Cerebellar nuclear complex (tissue), 1 donor: ENCODE measurements at regions not wholly inside any gene's neighbourhood (a gene's known extent, or its start where the extent isn't known, plus 50 kb on each side); places are given as distances from the start of the nearest gene placed in this dataset.
"Not testable (repeated sequence)": the region's sequence is repeated elsewhere in the genome, so short reads cannot be mapped to it uniquely, and the experiment has no call there.

ENCODE experiments used
- DNase-seq, 2 experiments: peaks; one replicate each; lab custom pipeline; 2025; lab: John Stamatoyannopoulos, UW

DNA sequence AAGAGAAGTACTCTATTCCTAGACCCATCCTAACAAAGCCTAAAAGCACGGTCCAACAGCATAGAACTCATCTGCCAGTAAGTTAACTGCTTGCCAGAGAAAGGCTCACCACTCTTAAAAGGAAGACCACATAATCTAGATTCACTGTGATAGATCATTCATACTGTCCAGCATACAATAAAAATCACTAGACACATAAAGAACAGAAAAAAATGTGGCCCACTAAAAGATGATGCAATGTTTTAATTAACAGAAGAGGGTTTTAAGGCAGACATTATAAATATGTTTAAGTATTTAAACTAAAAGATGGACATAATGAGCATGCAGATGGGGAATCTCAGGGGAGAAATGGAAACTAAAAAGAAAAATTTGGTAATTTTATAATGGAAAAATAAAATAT lies 157.5 kb upstream of the CDH4 start:
- DNase-seq = no peak

DNA sequence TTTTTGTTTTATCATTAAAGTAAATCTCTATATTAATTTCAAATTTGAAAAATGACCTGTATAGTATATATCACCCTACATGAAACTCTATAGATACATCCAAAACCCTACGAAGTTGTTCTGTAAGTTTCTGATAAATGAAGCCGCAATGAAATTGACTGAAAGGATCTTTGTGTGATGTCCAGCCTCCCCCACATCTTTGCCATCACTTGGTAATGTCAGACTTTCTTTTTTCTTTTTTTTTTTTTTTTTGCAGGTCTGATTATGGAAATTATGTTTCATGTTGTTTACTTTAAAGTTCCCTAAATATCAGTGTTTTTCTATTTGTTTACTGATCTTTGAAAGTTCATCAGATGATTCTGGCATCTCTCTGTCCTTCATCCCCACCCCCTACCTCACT lies 155.6 kb upstream of the CDH4 start:
- no peak for DNase-seq

DNA sequence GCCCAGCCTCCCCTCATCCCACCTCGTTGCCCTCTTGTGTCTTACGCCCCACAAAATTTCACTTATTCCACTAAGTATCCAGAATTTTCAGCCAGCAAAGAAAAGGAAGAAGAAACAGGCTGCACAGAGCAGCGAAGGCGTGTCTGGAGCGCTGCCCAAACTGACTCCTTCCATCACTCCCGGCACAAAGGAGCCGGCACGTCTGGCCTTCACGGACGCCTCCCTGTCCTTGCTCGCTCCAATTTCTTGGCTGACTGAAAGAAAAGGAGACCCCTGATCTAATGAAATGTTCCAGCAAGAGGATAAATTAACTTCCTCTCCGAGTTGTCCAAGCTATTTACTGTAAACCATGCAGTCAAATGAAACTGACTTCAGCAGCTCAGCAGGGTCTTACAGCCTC lies 152.3 kb upstream of the CDH4 start:
- DNase-seq = no peak

DNA sequence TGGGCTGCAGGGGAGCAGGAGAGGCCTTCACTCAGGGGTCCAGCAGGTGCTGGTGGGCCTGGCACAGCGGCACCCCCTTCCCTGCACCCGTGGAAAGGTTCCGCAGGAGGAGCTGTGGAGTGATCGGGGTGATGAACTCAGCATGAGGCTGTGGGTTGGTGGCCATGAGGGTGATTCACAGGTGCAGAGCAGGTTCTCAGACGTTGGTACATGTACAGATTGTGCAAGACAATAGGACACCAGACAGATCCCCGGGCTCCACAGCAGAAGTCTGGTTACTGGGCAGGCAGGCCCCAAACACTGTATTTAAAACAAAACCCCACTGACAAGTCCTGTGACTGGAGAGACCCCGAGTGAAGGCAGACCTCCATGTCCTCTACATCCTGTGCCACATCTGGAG lies 151.6 kb upstream of the CDH4 start:
- DNase-seq = no peak

DNA sequence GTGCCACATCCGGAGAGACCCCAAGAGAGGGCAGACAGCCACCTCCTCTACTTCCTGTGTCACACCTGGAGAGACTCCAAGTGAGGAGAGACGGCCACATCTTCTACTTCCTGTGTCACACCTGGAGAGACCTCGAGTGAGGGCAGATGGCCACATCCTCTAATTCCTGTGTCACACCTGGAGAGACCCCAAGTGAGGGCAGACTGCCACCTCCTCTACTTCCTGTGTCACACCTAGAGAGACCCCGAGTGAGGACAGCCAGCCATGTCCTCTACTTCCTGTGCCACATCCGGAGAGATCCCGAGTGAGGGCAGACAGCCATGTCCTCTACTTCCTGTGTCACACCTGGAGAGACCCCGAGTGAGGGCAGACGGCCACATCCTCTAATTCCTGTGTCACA lies 150.7 kb upstream of the CDH4 start:
- DNase-seq = not testable (repeated sequence)

DNA sequence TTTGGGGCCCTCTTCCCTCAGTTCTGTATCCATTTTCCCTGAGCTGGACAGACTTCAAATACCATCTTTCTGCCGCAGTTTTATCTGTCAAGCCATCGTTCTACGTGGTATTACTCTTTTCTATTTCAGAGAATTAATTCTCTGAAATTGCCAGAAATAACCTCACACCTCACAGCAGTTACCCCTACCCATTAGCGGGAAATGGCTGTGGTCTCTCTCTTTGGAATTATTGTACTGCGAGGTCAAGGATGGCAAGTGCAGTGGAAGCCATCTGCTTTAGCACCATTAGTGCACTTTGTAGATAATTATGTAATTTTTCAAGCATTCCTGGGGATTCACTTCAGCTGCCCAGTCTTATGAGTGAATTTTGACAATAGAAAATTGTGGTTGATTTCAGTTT lies 147.8 kb upstream of the CDH4 start:
- DNase-seq = no peak

DNA sequence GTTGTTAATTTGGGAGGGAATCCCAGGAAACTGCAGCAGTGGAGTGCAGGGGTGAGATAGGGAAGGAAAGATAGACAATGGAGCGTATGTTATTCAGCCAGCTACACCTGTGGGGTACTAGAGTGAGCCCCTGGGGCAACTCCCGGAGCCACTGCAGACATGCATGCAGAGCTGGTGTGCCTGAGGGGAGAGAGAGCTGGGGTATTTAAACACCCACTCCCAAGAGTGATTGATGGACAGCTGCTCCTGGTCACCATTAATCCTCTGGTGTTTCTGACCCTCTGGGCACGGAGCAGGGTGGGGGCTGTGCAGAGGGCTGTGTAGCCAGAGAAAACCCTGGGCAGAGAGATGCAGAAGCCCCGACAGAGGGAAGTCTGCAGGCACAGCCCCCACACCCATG lies 146.7 kb upstream of the CDH4 start:
- DNase-seq = no peak

DNA sequence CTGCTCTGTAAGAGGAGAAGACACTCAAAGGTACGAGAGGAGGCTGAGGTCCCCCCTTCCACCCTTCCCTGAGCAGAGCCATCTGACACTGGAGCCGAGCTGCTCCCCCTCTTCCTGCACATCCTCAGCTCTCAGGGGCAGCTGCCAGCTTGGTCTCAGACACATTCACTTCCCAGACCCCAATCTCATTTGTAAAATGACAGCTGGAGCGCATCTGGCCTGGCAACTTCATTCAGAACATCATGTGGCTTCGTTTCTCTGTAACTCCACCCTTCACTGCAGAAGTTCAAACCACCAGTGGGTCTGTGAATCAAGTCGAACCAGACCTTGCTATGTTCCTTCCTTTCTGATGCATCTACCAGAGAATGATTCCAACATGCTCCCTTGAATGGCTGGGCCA lies 145.6 kb upstream of the CDH4 start:
- no peak for DNase-seq

DNA sequence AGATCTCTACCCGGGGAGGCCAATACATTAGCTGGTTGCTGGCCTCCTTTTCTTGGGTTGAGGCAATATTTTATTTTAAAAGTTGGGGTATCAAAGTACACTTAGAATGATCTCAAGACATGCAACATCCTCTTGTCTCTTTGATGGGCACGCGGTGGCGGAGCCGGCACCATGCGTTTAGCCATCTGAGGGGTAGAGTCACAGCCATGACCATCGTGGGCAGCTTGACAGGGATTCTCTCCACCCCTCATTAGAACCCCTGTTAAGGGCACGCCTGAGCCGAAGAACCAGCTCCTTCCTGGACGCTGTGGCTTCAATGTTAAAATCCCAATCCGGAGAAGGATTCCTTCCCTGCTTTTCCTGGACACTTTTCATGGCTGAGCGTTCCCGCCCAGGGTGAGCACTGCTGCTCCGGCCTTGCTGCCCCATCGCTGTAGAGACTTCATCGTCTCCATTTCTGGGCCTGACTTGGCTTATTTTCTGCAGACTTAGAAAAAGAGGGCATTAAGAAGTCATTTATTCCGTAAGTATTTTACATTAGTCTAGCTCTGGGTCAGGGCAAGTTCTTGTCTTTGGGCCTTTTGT lies 142.7 kb upstream of the CDH4 start:
- no peak for DNase-seq

DNA sequence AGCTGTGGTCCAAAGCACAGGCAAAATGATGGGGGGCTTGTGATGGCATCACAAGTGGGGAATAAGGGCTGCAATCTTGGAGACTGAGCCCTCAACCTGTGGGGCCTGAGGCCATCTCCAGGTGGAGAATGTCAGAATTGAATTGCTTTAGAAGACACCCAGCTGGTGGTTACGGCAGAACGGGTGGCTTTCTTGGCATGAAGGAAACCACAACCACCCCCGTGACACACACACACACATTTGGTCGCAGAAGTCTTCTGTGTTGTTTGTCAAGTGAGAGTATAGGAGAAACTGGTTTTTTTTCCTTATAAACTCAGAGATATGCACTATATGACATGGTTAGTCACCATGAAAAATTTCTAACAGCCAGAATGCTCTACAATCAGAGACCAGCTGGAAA lies 139.5 kb upstream of the CDH4 start:
- DNase-seq = no peak

DNA sequence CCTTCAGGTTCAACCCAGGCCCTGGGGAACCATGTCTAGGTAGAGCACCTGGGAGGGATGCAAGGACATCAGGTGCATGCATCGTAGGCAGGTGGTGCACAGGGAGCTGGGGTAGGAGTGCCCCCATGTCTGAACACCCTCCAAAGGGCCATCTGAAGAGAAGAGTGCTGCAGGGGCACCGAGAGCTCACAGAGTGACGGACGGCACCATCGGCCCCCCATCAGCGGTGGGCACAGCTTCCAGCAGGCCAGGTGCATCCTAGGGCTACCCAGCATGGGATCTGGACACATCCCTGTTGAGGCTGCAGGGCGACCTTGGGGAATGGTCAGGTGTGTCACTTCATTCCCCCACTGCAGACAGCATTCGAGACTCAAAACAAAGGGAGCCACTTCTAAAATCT lies 138.3 kb upstream of the CDH4 start:
- no peak for DNase-seq

DNA sequence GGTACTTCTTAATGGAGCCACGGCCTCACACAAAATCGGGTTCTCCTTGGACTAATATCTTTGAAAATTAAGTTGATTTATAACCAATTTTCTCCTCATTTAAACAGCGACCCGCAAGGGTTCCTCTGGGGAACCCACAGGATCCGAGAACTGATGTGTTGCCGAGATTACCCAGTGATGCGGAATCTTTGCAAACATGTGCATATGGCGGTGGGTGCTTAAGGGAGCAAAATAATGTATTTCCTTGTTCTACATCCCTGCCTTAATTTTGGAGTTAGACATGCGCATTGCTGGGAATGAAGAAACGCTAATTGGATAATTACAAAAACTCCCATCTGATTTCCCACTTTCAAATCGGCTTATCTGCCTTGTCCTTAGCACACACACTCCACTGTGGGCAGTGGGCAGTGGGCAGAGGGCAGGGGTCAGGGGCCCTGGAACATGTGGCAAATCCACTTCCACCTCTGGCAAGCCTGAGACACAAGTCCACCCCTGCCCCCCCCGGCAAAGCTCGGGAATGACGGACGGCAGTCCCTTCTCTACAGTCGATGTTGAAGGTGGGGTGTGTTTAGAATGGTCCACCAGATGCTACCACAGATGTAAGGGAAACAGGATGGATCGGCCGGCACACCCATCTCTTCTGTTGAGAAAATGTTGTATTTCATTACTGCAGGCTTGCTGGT lies 137.4 kb upstream of the CDH4 start:
- DNase-seq = no peak

DNA sequence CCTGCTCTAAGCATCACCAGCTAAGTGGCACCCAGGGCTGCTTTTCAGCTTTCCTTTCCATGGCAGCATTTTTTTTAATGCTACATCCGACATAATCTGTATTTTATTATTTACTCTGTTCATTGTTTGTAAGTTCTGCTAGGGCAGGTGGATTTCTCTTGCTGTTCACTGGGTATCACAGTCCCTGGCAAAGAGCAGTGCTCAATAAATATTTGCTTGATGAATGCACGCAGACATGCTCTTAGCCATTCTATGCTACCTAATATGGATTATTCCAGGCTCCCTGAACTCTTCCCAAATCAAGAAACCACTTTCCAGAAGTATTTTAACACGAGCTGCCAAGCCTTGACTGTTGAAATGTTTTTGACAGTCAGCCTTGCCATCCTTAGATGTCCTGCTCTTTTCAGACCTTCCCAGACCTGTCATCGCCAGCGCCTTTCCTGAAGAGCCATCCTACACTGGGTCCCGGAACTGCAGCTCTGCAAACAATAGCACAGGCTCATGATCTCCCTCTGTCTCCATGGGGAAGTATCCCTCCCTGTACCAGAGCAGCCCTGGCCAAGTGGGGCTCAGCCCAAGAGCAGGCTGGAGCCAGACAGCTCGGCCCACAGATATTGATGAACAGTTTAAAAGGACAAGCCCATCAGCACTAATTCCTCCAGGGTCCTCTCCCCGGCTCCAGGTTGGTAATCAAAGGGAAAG lies 136.5 kb upstream of the CDH4 start:
- no peak for DNase-seq

DNA sequence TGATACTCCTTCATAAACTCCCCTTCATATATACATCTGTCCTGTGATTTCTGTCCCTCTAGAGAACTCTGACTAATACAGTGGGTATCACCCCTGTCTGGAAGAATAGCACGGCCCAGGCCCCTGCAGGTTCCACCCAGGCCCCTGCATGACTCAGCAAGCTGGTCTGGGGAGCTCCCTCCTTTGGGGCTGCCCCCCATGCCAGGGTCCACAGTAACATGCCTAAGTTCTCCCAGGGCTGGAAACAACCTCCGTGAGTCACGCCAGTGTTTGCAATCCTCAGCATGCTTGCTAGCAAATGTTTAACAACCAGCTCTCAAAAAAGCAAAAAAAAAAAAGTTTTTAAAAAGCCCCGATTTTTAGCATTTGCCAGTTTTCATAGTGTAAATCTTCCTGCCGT lies 134.3 kb upstream of the CDH4 start:
- no peak for DNase-seq

DNA sequence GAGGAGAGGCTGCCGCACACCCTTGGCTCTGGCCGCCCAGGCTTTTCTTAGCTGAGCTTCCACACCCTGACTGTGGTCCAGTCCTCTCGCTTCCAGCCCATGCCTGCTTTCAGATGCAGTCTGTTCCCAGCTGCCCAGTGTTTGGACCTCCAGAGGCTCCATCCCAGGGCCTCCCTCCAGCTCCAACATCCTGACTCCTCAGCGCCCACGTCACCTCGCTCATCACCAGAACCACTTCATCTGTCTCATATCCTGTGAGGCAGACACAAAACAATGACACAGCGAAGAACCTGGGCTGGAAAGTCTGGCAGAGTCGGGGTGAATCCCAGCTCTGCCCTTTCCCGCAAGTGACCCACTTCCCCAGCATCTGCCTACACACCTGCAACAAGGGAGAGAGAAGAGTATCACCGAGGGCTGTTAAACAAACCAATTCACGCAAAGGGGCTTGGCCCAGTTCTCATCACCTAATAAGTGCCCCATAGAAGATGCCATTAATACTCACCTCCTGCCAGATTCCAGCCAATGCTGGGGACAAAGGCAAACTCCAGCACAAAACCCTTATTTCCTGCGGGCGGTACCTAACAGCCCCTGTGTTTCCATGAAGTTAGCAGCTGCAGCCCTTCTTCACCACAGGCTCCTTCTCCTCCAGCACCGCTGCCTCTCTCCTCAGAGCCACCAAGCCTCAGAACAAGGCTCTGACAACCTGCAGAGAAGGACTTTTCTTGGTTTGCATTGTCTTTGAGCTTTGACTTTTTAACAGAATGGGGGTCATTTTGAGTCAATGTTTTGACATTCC lies 133.4 kb upstream of the CDH4 start:
- DNase-seq = no peak

DNA sequence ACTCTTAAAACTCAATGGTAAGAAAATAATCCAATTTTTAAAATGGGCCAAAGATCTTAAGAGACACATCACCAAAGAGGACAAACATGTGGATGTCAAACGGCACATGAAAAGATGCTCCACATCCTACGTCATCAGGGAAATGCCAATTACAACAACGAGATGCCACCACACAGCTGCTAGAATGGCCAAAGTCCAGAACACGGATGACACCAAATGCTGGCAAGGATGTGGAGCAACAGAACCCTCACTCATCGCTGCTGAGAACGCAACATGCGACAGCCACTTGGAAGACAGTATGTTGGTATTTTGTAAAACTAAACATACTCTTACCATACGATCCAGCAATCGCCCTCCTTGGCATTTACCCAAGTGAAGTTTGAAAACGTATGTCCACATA lies 132.8 kb upstream of the CDH4 start:
- DNase-seq = no peak

DNA sequence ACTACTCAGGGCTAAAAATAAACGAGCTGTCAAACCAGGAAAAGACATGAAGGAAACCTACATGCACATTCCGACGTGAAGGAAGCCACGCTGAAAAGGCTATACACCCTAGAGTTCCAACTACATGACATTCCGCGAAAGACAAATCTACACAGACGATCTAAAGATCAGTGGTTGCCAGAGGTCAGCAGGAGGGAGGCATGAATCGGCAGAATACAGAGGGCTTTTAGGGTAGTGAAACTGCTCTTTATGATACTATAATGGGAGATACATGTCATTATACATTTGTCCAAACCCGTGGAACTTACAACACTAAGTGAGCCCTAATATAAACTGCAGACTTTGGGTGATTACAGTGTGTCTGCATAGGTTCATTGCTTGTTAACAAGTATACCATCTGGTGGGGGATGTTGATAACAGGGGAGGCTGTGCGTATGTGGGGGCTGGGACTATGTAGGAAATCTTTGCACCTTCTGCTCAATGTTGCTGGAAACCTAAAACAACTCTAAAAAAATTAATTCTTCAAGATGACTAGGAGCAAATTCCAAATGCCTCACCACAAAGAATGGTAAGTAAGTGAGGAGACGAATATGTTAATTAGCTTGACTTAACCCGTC lies 132.2 kb upstream of the CDH4 start:
- no peak for DNase-seq

DNA sequence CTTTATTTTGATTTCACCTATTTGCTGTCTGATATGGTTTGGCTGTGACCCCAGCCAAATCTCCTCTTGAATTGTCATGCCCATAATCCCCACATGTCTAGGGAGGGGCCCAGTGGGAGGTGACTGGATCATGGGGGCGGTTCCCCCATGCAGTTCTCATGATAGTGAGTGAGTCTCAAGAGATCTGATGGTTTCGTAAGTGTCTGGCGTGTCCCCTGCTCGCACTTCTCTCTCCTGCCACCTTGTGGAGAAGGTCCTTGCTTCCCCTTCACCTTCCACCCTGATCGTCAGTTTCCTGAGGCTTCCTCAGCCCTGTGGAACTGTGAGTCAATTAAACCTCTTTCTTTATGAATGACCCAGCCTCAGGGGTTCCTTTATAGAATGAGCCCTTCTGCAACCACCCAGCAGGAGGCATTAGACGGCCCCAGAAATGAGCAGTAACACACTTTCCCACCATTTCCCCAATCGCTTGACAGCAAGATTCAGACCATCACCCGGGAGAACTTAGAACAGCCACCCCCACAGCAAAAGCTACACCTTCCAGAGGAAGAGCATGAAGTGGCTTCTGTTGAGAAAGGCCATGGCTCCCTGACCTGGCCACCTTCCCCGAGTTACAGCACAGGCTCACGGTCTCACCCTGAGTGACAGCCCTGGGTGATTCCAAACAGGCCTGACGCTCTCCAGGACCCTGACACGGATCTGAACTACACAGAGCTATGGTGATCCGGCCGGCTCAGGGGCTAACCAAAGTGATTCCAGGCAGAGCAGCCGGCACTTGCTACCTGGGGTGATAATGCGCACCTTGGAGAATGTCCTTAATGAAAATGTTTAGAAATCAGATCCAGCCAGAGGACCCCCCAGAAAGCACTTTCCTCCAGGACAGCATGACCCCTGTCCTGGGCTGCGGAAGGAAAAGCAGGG lies 131.2 kb upstream of the CDH4 start:
- no peak for DNase-seq

DNA sequence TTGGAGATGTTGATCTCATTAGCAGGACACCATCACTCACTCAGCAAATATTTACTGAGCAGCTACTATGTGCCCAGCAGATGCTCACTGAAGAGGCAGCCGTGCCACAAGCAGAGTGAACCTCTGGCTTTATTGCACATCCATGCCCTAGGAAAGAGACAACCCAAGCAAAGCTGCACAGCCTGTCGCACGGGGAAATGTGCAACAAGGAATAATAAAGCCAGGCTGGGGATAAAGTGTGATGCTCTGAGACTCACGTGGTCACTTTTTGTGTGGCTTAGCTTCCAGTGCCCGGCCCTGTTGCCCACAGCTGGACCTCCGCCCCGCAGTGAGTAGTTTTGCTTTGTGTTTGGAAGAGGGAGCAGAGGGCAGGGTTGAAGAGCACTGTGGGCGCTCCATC lies 130.4 kb upstream of the CDH4 start:
- no peak for DNase-seq

DNA sequence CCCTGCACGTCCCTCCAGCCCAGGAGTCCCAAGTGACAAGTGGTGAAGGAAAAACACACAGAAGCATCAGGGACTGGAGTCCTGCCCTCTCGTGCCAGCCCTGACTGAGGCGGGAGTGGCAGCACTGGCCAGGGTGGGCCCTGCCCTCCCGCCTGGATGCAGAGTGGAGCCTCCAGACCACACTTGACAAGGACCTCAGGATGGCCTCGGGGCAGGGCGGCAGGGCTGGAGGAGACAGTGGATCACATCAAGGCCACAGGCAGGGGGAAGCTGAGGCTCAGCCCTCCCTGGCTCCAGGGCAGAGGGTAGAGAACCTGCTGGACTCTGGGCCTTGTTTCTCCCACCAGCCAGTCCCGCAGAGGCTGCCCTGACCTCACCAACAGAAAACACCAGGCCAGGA lies 128.8 kb upstream of the CDH4 start:
- DNase-seq = no peak

DNA sequence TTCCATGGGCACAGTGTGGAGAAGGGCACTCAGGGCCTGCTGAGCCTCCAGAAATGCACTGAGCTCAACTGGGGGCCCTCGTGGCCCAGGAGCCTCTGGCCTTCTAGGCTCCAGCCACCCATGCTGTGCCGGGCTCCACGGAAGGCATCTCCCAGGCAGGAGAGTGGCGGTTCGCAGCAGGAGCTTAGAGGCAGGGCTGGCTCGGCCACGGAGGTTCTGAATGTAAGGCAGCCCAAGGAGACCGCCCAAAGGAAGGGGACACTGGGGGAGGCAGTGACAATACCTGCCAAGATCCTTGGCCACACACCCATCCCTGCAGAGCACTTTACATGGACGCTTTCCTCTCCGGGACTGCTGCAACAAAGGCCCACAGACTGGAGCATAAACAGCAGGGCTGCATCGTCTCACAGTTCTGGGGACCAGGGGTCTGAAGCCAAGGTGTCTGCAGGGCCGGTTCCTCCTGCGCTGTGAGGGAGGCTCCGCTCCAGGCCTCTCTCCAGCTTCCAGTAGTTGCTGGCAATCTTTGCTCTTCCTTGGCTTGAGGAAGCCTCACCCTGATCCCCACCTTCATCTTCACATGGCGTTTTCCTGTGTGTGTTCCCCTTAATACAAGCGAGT lies 128.2 kb upstream of the CDH4 start:
- DNase-seq = no peak
